Peyer's patch (tissue), 4 donors: ENCODE measurements at regions not wholly inside any gene's neighbourhood (a gene's known extent, or its start where the extent isn't known, plus 50 kb on each side); places are given as distances from the start of the nearest gene placed in this dataset.
"Not testable (repeated sequence)": the region's sequence is repeated elsewhere in the genome, so short reads cannot be mapped to it uniquely, and the experiment has no call there.

Experiments used
- DNase-seq, 3 donors: peaks; one replicate each; pipeline ENCODE4 v3.0.0-alpha.2; 2017 to 2019
- H3K27ac ChIP-seq, 4 donors: fragments of 200-600 bp; sonication (generic); one replicate each; pipeline ENCODE4 v1.5.1; 2016 to 2019
- H3K27me3 ChIP-seq, 2 donors: fragments of 200-600 bp; sonication (generic); one replicate each; pipeline ENCODE4 v1.5.1; 2019
- H3K36me3 ChIP-seq, 3 donors: fragments of 200-600 bp; sonication (generic); one replicate each; pipeline ENCODE4 v1.5.1; 2016 to 2019
- H3K4me1 ChIP-seq, 4 donors: fragments of 200-600 bp; sonication (generic); one replicate each; pipeline ENCODE4 v1.5.1; 2016 to 2019
- H3K4me3 ChIP-seq, 4 donors: fragments of 200-600 bp; sonication (generic); 1 replicate in 3 of 4; 2 replicates in 1 of 4; pipeline ENCODE4 v1.5.1; 2016 to 2019; ENCODE audit warnings: mild to moderate bottlenecking in 1 of 4
- H3K9me3 ChIP-seq, 4 donors: fragments of 200-600 bp; sonication (generic); one replicate each; pipeline ENCODE4 v1.5.1; 2016 to 2019; ENCODE audit warnings: mild to moderate bottlenecking in 1 of 4
- CTCF ChIP-seq, 6 experiments: fragments of 450-650 bp in 4 of 6; fragments of 200-600 bp in 2 of 6; sonication (generic) in 1 of 6; IDR thresholded peaks; one replicate each; pipeline ENCODE4 v1.5.1; 2017 to 2019; ENCODE audit warnings: antibody characterized with exemption in 6 of 6, mild to moderate bottlenecking in 3 of 6, moderate library complexity in 1 of 6
- POLR2A ChIP-seq, 2 donors: fragments of 450-650 bp; IDR thresholded peaks; one replicate each; pipeline ENCODE4 v1.5.1; 2017; ENCODE audit warnings: antibody characterized with exemption in 2 of 2, mild to moderate bottlenecking in 2 of 2, moderate library complexity in 2 of 2

- H3K4me1 ChIP-seq, result no peaks in the 10 kb centered on the region
- TF ChIP-seq POLR2A (IDR thresholded peaks at IDR 0.05) (no peak), CTCF (IDR thresholded peaks at IDR 0.05) (no peak)
- no peaks in the 10 kb centered on the region for H3K9me3 ChIP-seq
- H3K4me3 ChIP-seq, result no peak overlapping the region
- H3K27me3 ChIP-seq, result no peaks in the 10 kb centered on the region
- no peaks in the 10 kb centered on the region for H3K36me3 ChIP-seq
- no peak for DNase-seq
- no peak overlapping the region for H3K27ac ChIP-seq
Measured at GRCh38 chrX:46198858-46199257, 346.4 kb downstream of the ZNF674 start.

- H3K36me3 ChIP-seq, H3K4me3 ChIP-seq, H3K27ac ChIP-seq, H3K4me1 ChIP-seq, H3K9me3 ChIP-seq, H3K27me3 ChIP-seq, DNase-seq: not testable (repeated sequence)
Measured at GRCh38 chrX:46186811-46187106, 358.5 kb downstream of the ZNF674 start.

GRCh38 chrX:46185923-46186810 lies 359.1 kb downstream of the ZNF674 start:
- TF ChIP-seq CTCF (IDR thresholded peaks at IDR 0.05), result no peak
- TF ChIP-seq POLR2A (IDR thresholded peaks at IDR 0.05), result no peak
- H3K36me3 ChIP-seq, result no peaks in the 10 kb centered on the region
- H3K4me3 ChIP-seq, result no peak overlapping the region
- no peak for DNase-seq
- H3K27me3 ChIP-seq, result no peaks in the 10 kb centered on the region
- no peaks in the 10 kb centered on the region for H3K4me1 ChIP-seq
- no peaks in the 10 kb centered on the region for H3K9me3 ChIP-seq
- no peak overlapping the region for H3K27ac ChIP-seq

GRCh38 chrX:46184749-46185148 lies 360.5 kb downstream of the ZNF674 start:
- H3K36me3 ChIP-seq, result no peaks in the 10 kb centered on the region
- no peaks in the 10 kb centered on the region for H3K4me1 ChIP-seq
- TF ChIP-seq POLR2A (IDR thresholded peaks at IDR 0.05) (no peak), CTCF (IDR thresholded peaks at IDR 0.05) (no peak)
- H3K27ac ChIP-seq, result no peak overlapping the region
- no peak overlapping the region for H3K4me3 ChIP-seq
- H3K9me3 ChIP-seq, result no peaks in the 10 kb centered on the region
- H3K27me3 ChIP-seq, result no peaks in the 10 kb centered on the region
- no peak for DNase-seq

GRCh38 chrX:46180258-46180687 lies 364.9 kb downstream of the ZNF674 start:
- H3K27ac ChIP-seq, result no peak overlapping the region
- no peaks in the 10 kb centered on the region for H3K4me1 ChIP-seq
- TF ChIP-seq POLR2A (IDR thresholded peaks at IDR 0.05) (no peak), CTCF (IDR thresholded peaks at IDR 0.05) (no peak)
- no peaks in the 10 kb centered on the region for H3K36me3 ChIP-seq
- peak in 2 of 3 donors; percentile 41 to 45 for DNase-seq
- no peaks in the 10 kb centered on the region for H3K27me3 ChIP-seq
- no peak overlapping the region for H3K4me3 ChIP-seq
- H3K9me3 ChIP-seq, result no peaks in the 10 kb centered on the region

- peak in 1 of 3 donors; percentile 35 for DNase-seq
- no peak overlapping the region for H3K27ac ChIP-seq
- H3K36me3 ChIP-seq, result no peaks in the 10 kb centered on the region
- H3K9me3 ChIP-seq, result no peaks in the 10 kb centered on the region
- H3K4me1 ChIP-seq, result no peaks in the 10 kb centered on the region
- H3K4me3 ChIP-seq, result no peak overlapping the region
- H3K27me3 ChIP-seq, result no peaks in the 10 kb centered on the region
- TF ChIP-seq POLR2A (IDR thresholded peaks at IDR 0.05) (no peak), CTCF (IDR thresholded peaks at IDR 0.05) (peak in 1 of 6 experiments; percentile 4)
Measured at GRCh38 chrX:46179748-46180147, 365.5 kb downstream of the ZNF674 start.
